ENCODE measurements at regions not wholly inside any gene's neighbourhood (a gene's known extent, or its start where the extent isn't known, plus 50 kb on each side); places are given as distances from the start of the nearest gene placed in this dataset.

GRCh38 chr22:48647051-48647450, 1180.6 kb downstream of the BRD1 start:
- no peak for DNase-seq

DNA sequence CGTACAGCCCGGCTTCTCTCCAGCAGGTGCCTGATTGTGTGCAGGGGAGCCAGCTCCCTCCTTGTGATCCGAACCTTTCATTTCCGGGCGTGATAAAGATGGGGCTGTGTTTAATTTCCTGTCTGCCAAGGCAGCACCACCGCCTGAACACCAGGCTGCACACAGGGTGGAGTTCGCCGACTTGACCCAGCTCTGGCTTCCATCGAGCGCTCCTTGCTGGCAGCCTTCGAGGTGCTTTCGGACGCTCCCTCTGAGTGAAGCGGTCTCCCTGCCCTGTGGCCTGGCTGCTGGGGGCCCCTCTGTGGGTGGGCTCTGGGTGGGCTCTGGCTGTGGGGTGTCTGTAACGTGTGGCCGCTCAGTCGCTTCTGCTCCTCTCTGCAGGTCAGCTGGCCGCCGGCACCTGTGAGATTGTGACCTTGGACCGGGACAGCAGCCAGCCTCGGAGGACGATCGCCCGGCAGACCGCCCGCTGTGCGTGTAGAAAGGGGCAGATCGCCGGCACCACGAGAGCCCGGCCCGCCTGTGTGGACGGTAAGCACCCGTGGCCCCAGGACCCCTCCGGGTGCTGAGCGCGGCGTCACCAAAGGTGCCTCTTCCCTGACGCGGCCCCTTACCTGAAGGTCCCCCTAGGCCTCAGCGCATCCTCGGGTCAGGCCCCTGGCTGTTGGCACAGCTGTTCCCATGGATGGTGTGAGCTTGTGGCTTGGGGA, 1181.3 kb downstream of the BRD1 start:
- no peak for DNase-seq

GRCh38 chr22:48645766-48646165, 1181.9 kb downstream of the BRD1 start:
- DNase-seq: no peak

DNA sequence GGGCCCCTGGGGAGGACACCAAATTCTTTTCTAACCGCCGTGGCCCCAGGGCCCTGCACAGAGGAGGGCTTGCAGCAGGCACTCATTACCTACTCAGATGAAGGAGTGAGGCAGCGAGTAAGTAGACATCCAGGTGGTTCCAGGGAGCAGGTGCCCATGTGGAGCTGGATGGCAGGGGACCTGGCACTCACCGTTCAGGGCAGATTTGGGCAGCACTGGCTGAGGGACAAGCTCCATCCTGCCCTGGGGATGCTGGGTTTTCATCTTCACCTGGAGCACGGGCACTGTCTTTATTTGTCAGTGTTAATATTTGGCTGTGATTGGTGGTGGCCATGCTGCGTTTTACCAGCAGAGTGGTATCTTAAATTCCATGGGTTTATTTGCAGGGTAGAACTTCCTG, 1182.7 kb downstream of the BRD1 start:
- no peak for DNase-seq

DNA sequence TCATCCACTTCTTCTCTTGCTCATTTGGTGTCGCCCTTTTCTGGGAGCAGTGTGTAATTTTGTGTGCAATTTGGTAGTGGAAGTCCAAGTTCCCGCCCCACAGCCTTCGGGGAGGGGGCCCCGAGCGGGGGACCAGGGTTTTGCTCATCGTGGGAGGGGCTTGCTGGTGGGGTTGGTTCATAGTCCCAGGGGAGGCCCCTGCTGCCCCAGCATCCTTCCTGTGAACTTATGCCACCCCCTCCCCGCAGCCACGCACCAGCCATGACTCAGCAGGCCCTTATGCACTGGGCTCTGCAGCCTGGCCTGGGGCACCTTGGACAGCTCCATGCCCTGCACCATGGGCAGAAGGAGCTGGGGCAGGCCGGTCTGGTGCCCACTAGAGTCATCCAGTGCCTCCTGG, 1183.6 kb downstream of the BRD1 start:
- no peak for DNase-seq

DNA sequence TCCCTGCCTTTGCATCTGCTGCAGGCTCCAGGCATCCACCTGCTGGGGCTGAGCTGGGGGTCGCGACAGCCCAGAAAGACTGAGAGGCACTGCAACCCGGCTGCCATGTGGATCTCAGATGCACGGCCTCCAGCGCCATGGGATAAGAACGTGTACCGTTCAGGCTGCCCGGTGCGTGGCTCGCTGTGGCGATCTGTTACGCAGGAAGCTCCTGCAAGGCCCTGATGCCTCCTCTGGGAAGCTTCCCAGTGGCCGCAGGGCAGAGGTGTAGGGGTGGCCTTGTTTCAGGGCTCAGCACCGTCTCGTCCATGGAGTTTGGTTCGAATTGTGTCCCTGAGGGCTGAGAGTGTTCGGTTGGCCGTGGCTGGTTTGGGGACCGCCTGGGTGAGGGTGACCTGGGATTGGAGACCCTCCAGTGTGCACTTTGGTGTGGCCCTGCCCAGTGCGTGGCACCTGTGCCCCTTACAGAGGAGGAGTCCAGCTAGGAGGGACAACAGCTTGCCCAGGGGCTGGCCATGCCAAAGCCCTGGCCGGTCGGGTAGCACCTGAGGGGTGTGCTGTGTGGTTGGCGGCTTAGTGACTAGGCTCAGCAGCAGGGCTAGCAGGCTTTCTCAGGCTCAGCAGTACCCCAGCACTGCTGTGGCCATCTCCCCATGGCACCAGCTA, 1184.5 kb downstream of the BRD1 start:
- no peak for DNase-seq

DNA sequence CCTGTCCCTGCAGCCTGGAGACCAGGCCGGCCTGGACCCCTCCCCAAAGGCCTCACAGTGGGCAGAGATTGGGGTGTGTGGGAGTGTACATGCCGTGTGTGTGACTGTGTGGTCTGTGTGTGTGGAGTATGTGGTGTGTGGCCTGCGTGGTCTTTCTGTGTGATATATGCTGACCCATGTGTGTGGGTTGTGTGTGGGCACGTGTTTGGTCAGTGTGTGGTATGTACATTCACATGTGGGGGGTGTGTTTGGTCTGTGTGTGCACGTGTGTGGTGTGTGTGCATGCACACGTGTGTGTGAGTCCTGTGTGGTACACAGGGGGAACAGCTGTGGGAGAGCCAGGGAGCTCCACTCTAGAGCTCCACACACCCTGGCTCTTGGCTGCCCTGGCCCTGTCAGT, 1185.1 kb downstream of the BRD1 start:
- no peak for DNase-seq

- DNase-seq: no peak
Observed at GRCh38 chr22:48641906-48642475, 1185.7 kb downstream of the BRD1 start.

DNA sequence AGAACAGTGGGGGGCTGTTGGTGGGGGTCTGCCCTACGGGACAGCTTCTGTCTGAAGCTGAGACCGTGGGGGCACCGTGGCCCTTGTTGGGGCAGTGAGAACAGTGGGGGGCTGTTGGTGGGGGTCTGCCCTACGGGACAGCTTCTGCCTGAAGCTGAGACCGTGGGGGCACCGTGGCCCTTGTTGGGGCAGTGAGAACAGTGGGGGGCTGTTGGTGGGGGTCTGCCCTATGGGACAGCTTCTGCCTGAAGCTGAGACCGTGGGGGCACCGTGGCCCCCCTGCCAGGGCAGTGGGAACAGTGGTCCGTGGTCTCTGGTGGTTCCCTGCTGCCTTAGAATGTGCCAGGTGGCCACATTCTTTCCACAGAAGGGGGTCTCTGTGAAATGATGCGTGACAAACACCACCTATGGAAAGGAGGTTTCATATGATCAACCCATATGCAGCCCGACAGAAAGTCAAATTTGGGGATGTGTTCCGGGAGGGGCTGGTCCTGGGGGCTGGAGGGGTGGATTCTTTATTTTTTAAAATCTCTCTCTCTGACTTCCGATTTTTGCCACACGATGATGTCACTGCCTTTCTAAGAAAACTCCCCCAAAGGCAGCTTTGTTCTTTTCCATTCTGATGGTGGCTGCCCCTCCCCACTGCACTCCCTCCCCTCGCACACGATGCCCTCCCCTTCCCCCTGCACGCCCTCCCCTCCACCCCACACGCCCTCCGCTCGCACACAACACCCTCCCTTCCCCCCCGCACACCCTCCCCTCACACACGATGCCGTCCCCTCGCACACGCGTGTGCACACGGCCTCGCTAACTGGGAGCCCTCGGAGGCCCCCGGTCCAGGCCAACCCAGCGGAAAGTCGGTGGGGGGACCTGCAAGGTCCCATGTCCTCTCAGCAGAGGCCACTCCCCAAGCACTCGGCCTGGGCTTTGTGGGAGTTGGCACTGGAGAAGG, 1186.5 kb downstream of the BRD1 start:
- no peak for DNase-seq

- DNase-seq: no peak
Observed at GRCh38 chr22:48639896-48640748, 1187.6 kb downstream of the BRD1 start.

DNA sequence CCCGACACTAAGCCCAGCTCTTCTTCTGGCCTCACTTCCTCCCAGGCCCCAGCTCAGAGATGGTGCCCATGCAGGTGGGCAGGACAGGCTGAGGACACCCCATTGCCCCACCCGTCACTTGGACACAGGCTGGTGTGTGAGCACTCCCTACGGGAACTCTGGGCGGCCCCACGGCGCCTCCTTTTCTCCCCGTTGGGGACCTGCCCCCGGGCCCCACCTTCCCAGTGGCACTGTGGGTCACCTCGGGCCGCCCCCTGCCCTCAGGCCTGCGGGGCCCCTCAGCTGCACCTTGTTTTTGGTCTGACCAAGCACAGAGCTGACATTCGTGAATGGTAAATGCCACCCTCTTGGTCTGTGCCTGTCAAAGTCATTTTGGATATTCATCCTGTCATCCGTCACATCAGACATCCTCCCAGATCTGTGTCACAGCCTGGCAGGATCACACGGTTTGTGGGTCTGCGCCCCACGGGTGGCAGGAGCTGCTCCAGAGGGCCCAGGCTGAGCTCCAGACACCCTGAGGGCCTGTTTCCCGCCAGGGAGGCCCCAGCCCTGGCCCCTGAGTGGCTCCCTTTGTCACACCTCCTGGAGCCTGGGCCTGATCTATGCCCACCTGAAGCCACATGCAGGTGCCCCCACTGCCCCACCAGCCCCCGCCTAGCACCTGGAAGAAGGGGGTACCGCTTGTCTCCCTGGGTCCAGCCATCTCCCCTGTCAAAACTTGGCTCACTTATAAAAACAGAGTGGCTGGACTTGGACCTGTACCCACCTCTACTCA, 1188.5 kb downstream of the BRD1 start:
- DNase-seq: no peak

DNA sequence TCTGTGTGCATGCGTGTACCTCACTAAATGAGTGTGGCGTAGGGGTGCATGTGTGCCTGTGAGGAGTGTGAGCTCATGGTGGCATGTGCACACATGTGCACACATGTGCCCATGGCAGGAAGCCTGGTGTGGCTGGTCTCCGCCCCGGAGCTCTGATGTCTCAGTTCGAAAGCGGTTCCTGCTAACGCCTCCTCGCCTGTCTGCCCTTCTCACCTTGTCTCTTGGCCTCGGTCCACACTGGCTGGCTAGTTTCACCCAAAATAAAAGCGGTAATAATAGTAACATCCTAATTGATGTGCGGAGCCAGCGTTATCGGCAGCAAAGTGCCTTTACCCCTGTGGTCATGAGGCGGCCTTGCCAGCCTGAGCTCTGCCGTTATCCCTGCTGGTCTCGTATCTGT, 1190.4 kb downstream of the BRD1 start:
- DNase-seq: no peak

DNA sequence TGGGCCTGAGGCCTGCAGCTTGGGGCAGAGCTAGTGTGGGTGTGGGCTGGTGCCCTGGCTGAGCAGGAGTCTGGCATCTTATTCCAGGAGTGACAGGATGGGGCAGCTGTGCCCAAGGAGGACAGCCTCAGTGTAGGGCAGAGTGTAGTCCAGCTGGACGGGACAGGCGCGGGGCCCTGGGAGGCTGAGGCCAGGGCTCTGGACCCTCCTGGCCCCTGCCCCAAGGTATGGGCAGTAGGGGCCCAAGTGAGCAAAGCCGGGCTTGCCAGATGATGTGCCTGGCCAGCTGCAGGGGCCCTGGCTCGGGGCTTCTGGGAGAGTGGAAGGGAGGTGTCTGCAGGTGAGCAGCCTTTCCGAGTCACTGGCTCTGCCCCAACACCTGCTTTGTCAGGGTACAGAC, 1190.9 kb downstream of the BRD1 start:
- no peak for DNase-seq

GRCh38 chr22:48635816-48636215, 1191.9 kb downstream of the BRD1 start:
- DNase-seq: no peak

DNA sequence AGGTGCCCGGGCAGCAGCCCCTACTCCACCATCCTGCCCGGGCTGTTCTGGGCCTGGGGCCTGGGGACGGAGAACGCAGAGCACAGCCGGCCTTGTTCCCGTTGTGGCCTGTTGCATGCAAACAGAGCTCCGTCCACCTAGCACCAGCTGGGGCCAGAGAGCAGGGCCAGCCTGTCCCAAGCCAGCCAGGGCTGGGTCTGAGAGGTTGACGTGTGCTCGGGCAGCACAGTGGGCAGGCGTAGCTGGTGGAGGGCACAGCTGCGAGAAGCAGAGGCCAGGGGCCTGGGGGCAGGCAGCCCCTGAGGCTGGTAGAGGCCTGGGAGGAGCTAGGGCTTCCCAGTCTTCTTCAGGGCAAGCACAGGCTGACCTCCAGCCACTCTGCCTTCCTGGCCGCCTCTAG, 1192.6 kb downstream of the BRD1 start:
- no peak for DNase-seq

DNA sequence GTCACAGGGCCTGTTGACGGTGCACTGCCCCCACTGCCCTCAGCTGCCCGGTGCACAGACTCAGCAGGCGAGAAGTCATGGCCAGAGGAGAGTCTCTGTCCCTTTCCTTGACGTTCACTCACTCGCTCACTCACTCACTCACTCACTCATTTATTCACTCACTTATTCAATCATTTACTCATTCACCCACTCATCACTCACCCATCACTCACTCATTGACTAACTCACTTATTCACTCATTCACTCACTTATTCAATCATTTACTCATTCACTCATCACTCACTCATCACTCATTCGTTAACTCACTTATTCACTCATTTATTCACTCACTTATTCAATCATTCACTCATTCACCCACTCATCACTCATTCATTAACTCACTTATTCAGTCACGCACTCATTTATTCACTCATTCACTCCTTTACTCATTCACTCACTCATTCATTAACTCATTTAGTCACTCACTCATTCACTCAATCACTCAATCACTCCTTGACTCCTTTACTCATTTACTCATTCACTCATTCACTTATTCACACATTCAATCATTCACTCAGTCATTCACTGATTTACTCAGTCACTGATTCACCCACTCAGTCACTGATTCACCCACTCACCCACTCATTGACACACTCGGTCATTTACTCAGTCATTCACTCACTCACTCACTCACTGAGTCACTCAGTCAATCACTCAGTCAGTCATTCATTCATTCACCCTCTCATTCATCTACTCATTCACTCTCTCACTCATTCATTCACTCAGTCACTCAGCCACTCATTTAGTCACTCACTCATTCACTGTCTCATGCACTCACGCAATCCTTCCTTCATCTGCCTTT, 1193.5 kb downstream of the BRD1 start:
- DNase-seq: no peak

DNA sequence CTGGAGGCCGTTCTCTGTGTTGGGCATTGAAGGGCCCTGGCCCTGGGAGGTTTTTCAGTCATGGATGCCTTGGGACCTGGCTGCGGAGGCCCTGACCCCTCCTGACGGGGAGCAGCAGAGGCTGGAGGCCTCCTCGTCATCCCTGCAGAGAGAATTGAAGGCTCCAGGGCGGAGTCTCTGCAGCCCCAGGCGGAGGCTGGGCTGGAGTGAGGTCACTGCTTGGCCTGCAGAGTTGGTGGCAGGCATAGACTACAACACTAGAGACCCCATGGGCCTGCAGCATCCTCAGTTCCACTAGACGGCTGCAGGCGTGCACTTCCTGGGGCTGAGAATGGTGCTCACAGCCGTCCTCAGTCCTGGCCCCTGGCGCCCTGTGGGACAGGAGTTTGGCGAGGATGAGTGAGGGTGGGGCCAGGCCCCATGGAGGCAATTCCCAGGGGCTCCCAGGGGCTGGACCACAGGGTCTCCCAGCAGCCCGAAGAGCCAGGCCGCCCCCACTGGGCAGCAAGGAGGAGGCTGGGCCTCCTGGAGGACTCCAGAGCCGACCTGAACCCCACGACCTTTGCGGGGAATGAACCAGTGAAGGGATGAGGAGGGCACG, 1194.9 kb downstream of the BRD1 start:
- no peak for DNase-seq

GRCh38 chr22:48631288-48631863, 1196.3 kb downstream of the BRD1 start:
- DNase-seq: no peak

GRCh38 chr22:48630848-48631247, 1196.8 kb downstream of the BRD1 start:
- DNase-seq: no peak

DNA sequence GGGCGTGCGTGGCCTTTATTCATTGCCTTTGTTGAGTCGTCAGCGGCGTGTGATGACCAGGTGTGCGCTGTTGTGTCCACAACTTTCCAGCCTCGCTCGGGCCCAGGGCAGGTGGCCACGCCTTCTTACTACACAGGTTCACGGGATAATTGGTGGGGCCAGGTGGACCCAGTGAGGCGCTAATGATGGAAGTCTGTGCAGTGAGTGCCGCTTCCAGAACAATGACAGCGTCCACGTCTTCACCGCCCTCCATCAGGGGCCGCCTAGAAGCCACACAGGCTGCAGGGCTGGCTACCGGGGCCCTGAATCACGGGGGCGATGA, 1197.3 kb downstream of the BRD1 start:
- DNase-seq: no peak

All from amniotic stem cell (primary cell).